ENCODE measurements at regions not wholly inside any gene's neighbourhood (a gene's known extent, or its start where the extent isn't known, plus 50 kb on each side); places are given as distances from the start of the nearest gene placed in this dataset.
"Not testable (repeated sequence)": the region's sequence is repeated elsewhere in the genome, so short reads cannot be mapped to it uniquely, and the experiment has no call there.

- 96% methylated on average over 5 of the region's 5 CpGs for WGBS
- H3K4me3 ChIP-seq (ENCODE audit: low read depth, low read length): no peak overlapping the region
- no peak for DNase-seq (ENCODE audit: extremely low spot score)
- H3K36me3 ChIP-seq (ENCODE audit: insufficient read depth): no peaks in the 10 kb centered on the region
- H3K27ac ChIP-seq (ENCODE audit: low read depth): no peak overlapping the region
- no peaks in the 10 kb centered on the region for H3K4me1 ChIP-seq (ENCODE audit: insufficient read depth)
Measured at GRCh38 chr18:60245096-60245495, 127.5 kb downstream of the MC4R start.

GRCh38 chr18:60239024-60239710 lies 133.4 kb downstream of the MC4R start:
- H3K4me1 ChIP-seq (ENCODE audit: insufficient read depth); H3K27ac ChIP-seq (ENCODE audit: low read depth); H3K4me3 ChIP-seq (ENCODE audit: low read depth, low read length); H3K36me3 ChIP-seq (ENCODE audit: insufficient read depth); DNase-seq (ENCODE audit: extremely low spot score): not testable (repeated sequence)
- 83% methylated on average over 4 of the region's 4 CpGs for WGBS

DNA sequence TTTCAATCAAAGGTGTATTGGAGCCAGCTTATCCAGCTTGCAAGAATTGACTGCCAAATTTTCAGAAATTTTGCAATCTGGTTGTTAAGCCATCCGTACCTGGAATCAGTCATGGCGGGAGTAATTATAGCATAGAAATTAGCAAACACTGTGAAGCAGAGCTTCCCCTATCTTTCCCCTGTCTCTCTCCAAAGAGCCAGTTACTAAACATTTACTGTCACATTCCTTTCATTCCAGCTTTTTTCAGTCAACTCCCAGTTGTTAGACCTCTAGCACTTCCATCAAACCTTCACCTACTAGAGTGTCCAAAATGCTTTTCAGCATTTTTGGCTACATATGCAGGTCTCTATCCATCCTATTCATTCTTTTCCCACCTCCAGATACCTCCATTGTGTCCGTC lies 137.4 kb downstream of the MC4R start:
- DNase-seq (ENCODE audit: extremely low spot score): no peak
- Histone ChIP-seq H3K4me1 (ENCODE audit: insufficient read depth) (no peaks in the 10 kb centered on the region), H3K4me3 (ENCODE audit: low read depth, low read length) (no peak overlapping the region), H3K27ac (ENCODE audit: low read depth) (no peak overlapping the region), H3K36me3 (ENCODE audit: insufficient read depth) (no peaks in the 10 kb centered on the region)
- 75% methylated on average over 3 of the region's 3 CpGs for WGBS

- no peaks in the 10 kb centered on the region for H3K4me1 ChIP-seq (ENCODE audit: insufficient read depth)
- H3K36me3 ChIP-seq (ENCODE audit: insufficient read depth): no peaks in the 10 kb centered on the region
- no peak for DNase-seq (ENCODE audit: extremely low spot score)
- no peak overlapping the region for H3K27ac ChIP-seq (ENCODE audit: low read depth)
- no peak overlapping the region for H3K4me3 ChIP-seq (ENCODE audit: low read depth, low read length)
Measured at GRCh38 chr18:60232541-60232940, 140.0 kb downstream of the MC4R start.

DNA sequence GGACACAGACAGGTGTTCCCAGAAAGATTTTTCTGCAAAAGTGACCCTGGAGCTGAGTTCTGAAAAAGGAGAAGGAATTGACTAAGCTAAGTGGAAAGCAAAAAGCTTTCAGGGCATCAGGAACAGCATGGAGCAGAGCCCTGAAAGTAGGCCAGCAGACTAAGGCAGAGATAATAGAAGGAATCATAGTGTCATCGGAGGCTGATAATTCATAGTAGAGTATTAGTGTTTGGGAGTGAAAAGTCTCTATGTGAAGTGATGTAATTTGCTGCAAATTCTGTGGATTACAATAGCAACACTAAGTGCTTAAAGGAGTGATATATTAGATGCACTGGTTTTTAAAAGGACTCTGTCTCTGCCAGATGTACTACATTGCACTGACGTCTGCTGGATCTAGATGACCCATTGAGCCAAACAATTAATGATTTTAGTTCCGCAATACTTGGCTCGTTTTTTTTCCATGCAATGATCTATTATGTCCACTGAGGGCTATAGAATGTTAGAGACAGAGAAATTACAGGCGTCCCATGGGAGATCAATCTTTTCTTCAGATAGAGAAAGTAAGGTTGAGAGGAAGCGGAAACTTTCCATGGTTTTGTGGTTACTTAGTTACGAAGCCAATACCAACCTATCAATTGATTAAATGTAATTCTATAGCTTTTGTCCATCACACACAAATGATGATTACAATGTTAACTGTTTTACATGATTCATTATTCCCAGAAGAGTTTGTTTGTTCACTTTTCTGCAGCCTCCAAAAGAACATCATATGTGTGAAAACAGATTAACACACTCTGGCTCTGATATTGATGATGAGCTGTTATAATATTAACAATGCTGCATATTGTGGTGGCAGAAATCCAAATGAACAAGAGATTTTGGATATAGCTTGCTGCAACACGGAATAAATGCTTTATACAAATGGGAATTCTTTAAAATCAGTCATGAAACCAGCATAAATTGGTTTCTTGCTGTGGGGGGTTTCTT lies 143.7 kb downstream of the MC4R start:
- Histone ChIP-seq H3K27ac (ENCODE audit: low read depth) (no peak overlapping the region), H3K4me3 (ENCODE audit: low read depth, low read length) (no peak overlapping the region), H3K4me1 (ENCODE audit: insufficient read depth) (no peaks in the 10 kb centered on the region), H3K36me3 (ENCODE audit: insufficient read depth) (no peaks in the 10 kb centered on the region)
- no peak for DNase-seq (ENCODE audit: extremely low spot score)
- WGBS: 63% methylated on average over 8 of the region's 8 CpGs

DNA sequence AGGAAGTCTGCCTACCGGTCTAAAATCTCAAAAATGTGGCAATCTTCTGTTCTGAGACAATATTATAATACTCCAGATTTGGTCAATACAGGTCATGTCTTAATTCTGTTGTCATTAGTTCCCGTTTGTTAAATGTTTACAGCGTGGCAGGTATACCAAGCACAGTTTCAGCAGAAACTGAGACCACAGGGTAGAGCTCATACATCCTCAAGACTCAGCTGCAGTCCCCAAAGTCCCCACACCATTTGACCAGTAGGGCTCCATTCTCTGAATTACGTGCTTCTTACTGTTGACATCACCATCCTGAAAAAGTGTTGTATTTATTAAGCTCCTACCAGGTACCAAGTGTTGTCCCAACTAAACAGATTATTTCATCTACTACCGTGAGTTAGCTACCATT lies 157.1 kb downstream of the MC4R start:
- Histone ChIP-seq H3K27ac (ENCODE audit: low read depth) (no peak overlapping the region), H3K4me1 (ENCODE audit: insufficient read depth) (no peaks in the 10 kb centered on the region), H3K36me3 (ENCODE audit: insufficient read depth) (no peaks in the 10 kb centered on the region), H3K4me3 (ENCODE audit: low read depth, low read length) (no peak overlapping the region)
- DNase-seq (ENCODE audit: extremely low spot score): no peak
- 82% methylated on average over 5 of the region's 5 CpGs for WGBS

GRCh38 chr18:60209042-60209441 lies 163.5 kb downstream of the MC4R start:
- no peak for DNase-seq (ENCODE audit: extremely low spot score)
- 51% methylated on average over 1 of the region's 1 CpG for WGBS
- no peaks in the 10 kb centered on the region for H3K36me3 ChIP-seq (ENCODE audit: insufficient read depth)
- H3K4me1 ChIP-seq (ENCODE audit: insufficient read depth): no peaks in the 10 kb centered on the region
- H3K4me3 ChIP-seq (ENCODE audit: low read depth, low read length): no peak overlapping the region
- no peak overlapping the region for H3K27ac ChIP-seq (ENCODE audit: low read depth)

GRCh38 chr18:60202708-60203107 lies 169.9 kb downstream of the MC4R start:
- no peaks in the 10 kb centered on the region for H3K36me3 ChIP-seq (ENCODE audit: insufficient read depth)
- 73% methylated on average over 1 of the region's 1 CpG for whole genome bisulfite sequencing
- H3K27ac ChIP-seq (ENCODE audit: low read depth): no peak overlapping the region
- H3K4me3 ChIP-seq (ENCODE audit: low read depth, low read length): no peak overlapping the region
- no peak for DNase-seq (ENCODE audit: extremely low spot score)
- H3K4me1 ChIP-seq (ENCODE audit: insufficient read depth): no peaks in the 10 kb centered on the region

DNA sequence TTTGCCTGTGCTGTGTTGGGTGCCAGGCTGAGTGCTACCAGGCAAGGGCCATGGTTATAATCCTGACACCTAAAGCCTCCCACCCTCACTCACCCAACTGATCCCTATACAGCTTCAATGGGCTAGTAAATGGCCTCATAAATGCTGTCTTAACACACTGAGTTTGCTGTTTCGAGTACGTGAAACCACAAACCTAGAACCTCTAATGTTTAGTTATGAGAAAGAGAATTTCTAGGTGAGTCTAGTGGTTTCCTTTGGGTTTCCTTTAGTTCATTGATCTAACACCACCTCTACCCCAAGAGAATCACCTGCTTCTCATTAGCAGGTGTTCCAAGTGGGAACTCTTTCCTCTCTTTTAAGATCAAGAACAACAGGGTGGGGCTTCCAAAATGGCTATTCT lies 172.0 kb downstream of the MC4R start:
- no peak overlapping the region for H3K27ac ChIP-seq (ENCODE audit: low read depth)
- no peak for DNase-seq (ENCODE audit: extremely low spot score)
- H3K4me3 ChIP-seq (ENCODE audit: low read depth, low read length): no peak overlapping the region
- no peaks in the 10 kb centered on the region for H3K36me3 ChIP-seq (ENCODE audit: insufficient read depth)
- WGBS: 91% methylated on average over 2 of the region's 2 CpGs
- no peaks in the 10 kb centered on the region for H3K4me1 ChIP-seq (ENCODE audit: insufficient read depth)

DNA sequence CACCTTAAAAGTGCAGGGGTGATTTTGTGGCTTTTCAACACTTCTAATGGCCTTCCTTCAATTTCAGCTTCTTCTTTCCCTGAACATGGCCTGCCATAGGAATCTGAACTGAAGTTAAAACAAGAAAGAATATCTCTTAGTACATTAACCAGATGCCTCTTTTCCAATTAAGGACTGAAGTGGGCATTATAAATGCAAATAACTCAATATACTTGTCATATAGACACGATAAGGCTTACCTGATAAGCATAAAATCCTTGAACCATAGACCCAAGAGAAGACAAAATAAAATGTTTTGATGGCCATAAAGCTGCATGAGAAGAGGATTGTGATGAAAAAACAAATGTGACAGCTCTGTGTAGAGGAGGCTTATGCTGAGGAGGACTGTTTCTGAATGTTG lies 173.1 kb downstream of the MC4R start:
- H3K4me1 ChIP-seq (ENCODE audit: insufficient read depth): no peaks in the 10 kb centered on the region
- H3K4me3 ChIP-seq (ENCODE audit: low read depth, low read length): no peak overlapping the region
- H3K27ac ChIP-seq (ENCODE audit: low read depth): no peak overlapping the region
- DNase-seq (ENCODE audit: extremely low spot score): no peak
- WGBS: 65% methylated on average over 1 of the region's 1 CpG
- H3K36me3 ChIP-seq (ENCODE audit: insufficient read depth): no peaks in the 10 kb centered on the region

DNA sequence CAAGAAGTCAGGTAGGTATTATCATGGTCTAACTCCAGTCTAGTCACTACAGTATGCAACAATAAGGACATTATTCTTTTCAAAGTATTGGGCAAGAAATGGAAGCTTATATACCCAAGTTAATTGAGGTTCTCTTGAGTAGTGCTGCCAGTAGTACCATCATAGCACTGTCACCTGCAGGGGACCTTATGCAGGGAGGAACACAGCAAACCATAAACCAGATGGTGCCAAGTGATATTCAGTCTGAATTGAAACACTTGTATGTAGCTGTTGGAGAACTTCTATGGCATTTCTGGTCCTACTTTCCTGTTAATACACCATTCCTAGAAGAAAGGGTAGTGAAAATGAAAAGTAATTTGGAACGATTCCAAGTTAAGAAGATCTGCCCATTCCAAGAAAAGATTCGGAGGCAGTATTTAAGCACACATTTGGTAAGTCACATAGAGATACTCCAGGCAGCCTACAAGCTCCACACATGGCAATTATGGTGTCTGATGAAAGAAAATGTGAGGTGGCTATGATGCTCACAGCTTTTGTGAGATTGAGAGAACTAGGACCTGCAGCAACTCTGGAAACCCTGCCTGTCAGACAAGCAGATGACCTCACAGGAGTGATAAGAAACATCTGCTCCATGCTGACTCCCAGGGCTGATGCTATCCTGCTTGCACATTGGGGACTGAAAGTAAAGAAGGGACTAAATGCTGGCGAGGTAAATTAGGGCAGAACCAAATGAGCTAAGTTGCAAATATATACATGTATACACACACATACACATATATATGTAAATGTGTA lies 174.7 kb downstream of the MC4R start:
- Histone ChIP-seq H3K4me1 (ENCODE audit: insufficient read depth) (no peaks in the 10 kb centered on the region), H3K36me3 (ENCODE audit: insufficient read depth) (no peaks in the 10 kb centered on the region), H3K27ac (ENCODE audit: low read depth) (no peak overlapping the region), H3K4me3 (ENCODE audit: low read depth, low read length) (no peak overlapping the region)
- no peak for DNase-seq (ENCODE audit: extremely low spot score)
- WGBS: 57% methylated on average over 3 of the region's 3 CpGs

GRCh38 chr18:60196836-60197606 lies 175.6 kb downstream of the MC4R start:
- WGBS: 50% methylated on average over 6 of the region's 6 CpGs
- no peak overlapping the region for H3K4me3 ChIP-seq (ENCODE audit: low read depth, low read length)
- H3K27ac ChIP-seq (ENCODE audit: low read depth): no peak overlapping the region
- DNase-seq (ENCODE audit: extremely low spot score): no peak
- no peaks in the 10 kb centered on the region for H3K36me3 ChIP-seq (ENCODE audit: insufficient read depth)
- H3K4me1 ChIP-seq (ENCODE audit: insufficient read depth): no peaks in the 10 kb centered on the region

DNA sequence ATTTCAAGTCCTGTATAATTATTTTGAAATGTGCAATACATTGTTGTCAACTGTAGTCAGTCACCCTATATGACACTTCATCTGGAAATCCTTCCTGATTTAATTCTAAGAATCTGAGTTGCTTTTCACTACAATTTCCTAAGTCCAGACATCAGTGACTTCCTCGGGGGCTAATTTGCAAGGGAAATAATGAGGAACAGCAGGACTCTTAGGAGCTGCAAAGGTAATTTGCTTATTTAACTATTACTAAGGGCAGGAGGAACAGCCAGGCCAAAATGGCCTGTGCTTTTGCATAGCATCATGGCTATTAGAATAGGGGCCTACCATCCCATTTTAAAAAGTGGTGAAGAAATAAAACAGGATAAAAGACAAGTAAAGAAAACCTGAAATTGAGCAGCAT lies 178.8 kb downstream of the MC4R start:
- Histone ChIP-seq H3K36me3 (ENCODE audit: insufficient read depth) (no peaks in the 10 kb centered on the region), H3K4me1 (ENCODE audit: insufficient read depth) (no peaks in the 10 kb centered on the region), H3K27ac (ENCODE audit: low read depth) (no peak overlapping the region), H3K4me3 (ENCODE audit: low read depth, low read length) (no peak overlapping the region)
- no peak for DNase-seq (ENCODE audit: extremely low spot score)
- 65% methylated on average over 1 of the region's 1 CpG for WGBS
